GM12878 (cell line): ENCODE measurements at regions not wholly inside any gene's neighbourhood (a gene's known extent, or its start where the extent isn't known, plus 50 kb on each side); places are given as distances from the start of the nearest gene placed in this dataset.

ENCODE experiments used
- SMARCA5 ChIP-seq: fragments of 450-650 bp; IDR thresholded peaks from 2 replicates; pipeline ENCODE4 v1.6.1; 2017; ENCODE audit warnings: mild to moderate bottlenecking
- TAF1 ChIP-seq: IDR thresholded peaks from 2 replicates; pipeline ENCODE4 v1.6.1; 2011; ENCODE audit warnings: mild to moderate bottlenecking, low read depth, low read length, borderline replicate concordance
- TF ChIP-seq, protein P1 (sequence below), 3 experiments: IDR thresholded peaks in 2 of 3; conservative IDR thresholded peaks in 1 of 3; 2 replicates each; pipeline ENCODE4 v1.5.1; 2011; ENCODE audit warnings: low read depth in 3 of 3, low read length in 3 of 3, mild to moderate bottlenecking in 3 of 3, control low read depth in 2 of 3, moderate library complexity in 2 of 3, inconsistent platforms in 1 of 3, mixed read lengths in 1 of 3; ENCODE audit not compliant: control insufficient read depth in 2 of 3, insufficient read depth in 1 of 3; ENCODE audit errors: extremely low read depth in 1 of 3

GRCh38 chr3:117393119-117393518 is 683.5 kb downstream of the TUSC7 start:
- TF ChIP-seq SMARCA5 = no peak
- no peak for TF ChIP-seq TAF1
- TF ChIP-seq, protein P1, sequence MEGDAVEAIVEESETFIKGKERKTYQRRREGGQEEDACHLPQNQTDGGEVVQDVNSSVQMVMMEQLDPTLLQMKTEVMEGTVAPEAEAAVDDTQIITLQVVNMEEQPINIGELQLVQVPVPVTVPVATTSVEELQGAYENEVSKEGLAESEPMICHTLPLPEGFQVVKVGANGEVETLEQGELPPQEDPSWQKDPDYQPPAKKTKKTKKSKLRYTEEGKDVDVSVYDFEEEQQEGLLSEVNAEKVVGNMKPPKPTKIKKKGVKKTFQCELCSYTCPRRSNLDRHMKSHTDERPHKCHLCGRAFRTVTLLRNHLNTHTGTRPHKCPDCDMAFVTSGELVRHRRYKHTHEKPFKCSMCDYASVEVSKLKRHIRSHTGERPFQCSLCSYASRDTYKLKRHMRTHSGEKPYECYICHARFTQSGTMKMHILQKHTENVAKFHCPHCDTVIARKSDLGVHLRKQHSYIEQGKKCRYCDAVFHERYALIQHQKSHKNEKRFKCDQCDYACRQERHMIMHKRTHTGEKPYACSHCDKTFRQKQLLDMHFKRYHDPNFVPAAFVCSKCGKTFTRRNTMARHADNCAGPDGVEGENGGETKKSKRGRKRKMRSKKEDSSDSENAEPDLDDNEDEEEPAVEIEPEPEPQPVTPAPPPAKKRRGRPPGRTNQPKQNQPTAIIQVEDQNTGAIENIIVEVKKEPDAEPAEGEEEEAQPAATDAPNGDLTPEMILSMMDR (IDR thresholded peaks at IDR 0.05 in 2 of 3, conservative IDR thresholded peaks at IDR 0.05 in 1 of 3; ENCODE audit: control insufficient read depth in 2 of 3, extremely low read depth in 1 of 3, insufficient read depth in 1 of 3, low read depth in 3 of 3, low read length in 3 of 3) = no peak
